Glomerular visceral epithelial cell (primary cell): ENCODE measurements at regions not wholly inside any gene's neighbourhood (a gene's known extent, or its start where the extent isn't known, plus 50 kb on each side); places are given as distances from the start of the nearest gene placed in this dataset.
"Not testable (repeated sequence)": the region's sequence is repeated elsewhere in the genome, so short reads cannot be mapped to it uniquely, and the experiment has no call there.

Experiments
- DNase-seq: peaks from one replicate; pipeline ENCODE4 v3.0.0-alpha.2; 2016; ENCODE audit errors: extremely low spot score

DNA sequence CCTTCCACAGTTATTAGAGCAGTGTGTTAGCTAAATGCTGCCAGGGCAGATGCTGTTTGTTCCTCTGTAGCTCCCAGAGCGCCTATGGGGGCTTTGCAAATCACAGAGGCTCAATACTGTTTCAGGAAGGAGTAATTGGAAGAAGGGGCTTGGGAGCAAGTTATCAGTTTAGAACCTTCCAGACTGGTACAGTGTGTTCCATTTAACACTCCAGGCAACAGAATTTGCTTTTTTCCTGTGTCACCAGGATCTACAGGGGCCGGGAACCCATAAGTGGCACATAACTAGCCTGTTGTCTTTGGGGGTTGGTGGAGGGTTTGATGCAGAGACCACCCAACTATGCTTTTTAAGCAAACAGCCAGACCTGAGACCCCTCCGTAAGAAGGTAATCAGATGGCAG is 307.3 kb upstream of the KCNN2 start:
- no peak for DNase-seq

DNA sequence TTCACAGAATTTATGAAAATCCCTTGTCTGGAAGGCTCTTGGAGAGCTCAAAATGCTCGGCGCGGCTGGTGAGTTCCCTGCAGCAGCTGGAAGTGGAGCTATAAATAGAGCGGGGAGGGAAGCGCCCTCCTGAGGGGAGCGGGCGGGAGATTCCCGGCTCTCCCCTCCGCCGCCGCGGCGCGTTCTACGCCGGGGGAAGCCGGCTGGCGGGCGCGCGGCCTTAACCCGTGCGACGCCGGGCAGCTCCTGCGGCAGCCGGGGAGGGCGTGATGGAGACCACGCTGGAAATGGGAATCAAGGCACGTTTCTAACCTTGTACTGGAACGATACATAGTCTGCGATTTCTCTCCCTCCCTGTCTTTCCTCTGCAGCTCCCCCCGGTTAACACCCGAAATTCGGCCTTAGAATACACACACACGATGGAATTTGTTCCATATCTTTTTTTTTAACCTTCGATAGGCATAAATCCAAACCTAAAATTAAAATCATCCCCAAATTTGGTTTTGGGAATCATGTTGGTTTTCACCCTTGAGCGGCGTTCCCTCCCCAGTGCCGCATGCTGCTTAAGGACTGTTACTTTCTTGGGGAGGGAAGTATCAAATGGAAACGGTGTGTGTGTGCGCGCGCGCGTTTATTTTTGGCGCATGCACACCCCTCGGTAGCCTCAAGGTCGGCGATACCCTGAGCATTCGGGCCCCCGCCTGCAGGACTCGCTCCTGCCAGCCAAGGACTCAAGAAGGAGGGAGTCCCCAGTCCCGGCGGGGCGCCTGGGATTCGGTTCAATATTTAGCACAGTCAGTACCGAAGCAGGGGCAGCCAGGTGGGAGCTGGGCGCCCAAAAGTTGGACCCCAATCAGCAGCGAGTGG is 306.3 kb upstream of the KCNN2 start:
- peak; percentile 13 for DNase-seq

DNA sequence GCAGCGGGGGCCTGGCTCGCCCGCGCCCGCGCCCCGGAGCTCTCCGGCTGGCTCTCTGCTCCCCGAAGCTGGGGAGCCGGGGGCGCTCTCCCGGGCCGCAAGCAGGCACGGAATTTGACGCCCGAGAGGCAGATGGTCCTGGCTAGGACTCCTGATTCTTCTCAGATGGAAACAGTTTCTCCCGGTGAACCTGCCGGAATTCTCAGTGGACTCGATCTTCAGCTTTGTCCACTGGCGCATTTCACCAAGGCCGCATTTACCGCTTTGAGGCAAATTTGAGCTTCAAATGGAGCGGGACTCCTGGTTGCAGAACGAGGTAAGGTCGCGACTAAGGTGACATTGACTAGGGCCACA is 305.7 kb upstream of the KCNN2 start:
- no peak for DNase-seq

DNA sequence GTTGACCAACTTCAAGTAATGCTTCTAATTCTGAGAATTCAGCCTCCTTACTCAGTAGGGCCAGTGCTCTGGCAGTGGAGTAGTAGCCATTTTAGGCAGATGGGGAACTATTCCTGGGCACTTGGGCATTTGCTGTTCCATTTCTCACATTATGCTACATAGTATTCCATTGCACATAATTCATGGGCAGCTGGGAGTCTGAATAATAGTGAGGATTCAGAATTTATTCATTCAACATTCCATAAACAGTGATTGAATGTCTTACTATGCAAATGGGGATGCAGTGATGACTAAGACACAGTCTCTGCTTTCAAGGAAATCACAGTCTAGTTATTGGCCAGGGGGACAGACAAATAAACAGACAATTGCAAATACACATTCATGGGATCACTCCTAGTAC is 301.0 kb upstream of the KCNN2 start:
- no peak for DNase-seq

DNA sequence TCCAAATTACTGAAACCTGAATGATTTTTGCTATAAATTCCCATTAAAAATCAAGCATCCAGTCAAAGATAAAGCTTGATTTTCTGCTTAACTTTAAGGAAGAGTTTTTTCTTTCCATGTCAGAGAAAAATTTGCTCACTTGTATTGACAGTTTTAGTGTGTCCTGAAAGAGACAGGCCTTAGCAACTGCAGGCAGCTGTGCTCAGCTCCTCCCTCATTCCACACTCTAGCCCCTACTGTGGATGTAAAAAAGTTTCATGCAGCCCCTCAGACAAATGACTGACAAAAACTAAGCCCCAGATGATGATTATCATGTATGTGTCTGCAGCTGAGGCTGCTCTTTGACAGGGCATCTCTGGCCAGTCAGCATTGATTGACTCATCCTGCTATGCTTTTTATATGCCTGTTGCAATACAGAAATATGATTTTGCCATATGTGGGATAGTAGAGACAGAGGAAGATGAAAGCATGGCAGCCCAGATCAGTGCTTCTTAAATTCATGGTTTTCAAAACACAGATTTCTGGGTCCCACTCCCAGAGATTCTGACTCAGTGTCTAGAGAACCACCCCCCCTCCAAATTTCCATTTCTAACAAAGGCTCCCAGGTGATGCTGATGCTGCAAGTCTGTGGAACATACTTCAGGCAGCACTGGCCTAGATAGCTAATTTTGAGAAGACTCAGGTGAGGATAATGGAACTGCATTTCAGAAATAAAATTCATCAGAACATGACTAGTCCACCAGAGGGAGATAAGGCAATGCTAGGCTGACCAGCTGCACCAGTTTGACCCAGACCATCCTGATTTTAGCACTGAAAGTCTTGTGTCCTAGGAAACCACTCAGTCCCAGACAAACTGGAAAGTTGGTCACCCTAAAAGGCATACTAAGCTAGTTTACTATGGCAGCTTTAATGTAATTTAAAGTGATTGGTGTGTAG is 298.7 kb upstream of the KCNN2 start:
- DNase-seq, result no peak

DNA sequence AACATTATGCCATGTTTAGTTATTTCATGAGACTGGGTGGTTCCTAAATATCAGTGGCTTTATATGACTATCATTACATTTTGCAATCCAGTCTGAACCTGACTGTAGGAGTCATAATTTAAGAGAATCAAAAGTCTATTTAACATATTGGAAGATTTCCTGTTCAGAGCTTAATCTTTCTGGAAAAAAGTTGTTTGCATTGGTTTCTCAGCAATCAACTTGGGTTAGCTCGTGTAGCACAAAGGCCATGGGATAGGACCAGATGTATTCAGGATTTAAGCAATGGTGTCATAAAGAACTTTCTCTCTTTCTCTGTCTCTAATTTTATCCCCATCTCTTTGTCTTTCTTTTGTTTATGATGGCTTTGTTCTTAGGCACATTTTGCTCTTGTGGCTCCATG is 296.0 kb upstream of the KCNN2 start:
- DNase-seq, result no peak

DNA sequence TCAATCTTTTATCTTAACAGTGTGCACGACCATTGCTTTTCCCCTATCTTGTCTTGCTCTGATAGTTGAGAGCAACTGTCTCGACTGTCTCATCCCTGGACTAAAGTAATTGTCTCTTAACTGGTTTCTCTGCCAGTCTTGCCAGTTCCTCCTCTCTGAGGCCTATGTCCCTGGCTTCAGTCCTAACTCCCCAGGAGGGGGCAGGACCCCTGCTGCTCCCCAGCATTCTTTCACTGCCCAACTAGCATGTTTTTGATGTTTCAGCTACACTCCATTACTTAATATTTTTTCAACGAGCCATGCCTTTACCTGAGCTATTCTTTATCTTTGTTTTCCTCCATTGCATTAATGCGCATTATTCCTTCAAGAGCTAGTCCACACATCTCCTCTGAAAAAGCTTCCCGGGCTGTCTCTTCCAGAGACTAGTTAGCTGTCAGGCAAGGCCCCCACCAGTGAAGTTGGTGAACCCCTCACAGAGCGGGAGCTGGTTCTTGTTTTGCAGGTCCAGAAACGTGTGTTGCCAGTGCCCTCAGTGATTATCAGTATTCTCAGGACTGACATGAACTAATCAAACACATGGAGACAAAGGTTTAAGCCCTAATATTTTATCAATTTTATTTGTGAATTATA is 291.7 kb upstream of the KCNN2 start:
- DNase-seq, result no peak

DNA sequence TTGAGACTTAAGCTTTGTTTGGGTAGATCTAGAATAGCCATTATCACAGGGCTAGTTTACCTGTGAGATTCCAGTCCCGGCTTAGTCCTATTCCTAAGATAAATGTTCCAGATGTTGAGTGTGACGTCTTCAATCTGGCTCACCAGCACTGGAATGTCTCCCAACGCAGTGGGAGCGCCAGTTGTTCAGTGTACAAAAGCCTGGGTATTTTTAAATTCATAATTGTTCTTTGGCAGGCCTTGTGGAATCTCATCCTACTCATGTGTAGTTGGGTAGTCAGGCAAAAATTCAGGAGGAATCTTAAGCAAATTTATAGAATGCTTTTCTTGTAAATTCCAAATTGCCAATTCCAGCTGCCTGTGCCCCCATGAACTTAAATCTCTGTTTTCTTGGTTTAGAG is 272.6 kb upstream of the KCNN2 start:
- no peak for DNase-seq

DNA sequence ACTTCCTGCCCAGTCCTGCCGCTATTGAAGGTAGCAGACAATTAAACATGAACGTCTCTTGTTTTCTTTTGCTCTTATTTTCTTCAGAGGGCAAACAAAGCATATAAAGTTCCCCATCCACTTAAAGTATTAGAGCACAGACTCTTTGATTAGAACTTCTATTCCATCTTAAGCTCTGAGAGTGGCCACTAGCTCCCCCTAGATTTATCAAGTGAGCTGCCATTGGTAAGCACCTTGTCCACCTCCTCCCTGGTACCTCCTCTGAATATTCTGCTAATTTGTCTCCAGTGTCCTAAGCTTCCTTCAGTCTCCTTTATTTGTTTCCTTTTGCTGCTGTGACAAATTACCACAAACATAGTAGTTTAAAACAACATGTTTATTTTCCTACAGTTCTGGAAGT is 264.3 kb upstream of the KCNN2 start:
- no peak for DNase-seq

DNA sequence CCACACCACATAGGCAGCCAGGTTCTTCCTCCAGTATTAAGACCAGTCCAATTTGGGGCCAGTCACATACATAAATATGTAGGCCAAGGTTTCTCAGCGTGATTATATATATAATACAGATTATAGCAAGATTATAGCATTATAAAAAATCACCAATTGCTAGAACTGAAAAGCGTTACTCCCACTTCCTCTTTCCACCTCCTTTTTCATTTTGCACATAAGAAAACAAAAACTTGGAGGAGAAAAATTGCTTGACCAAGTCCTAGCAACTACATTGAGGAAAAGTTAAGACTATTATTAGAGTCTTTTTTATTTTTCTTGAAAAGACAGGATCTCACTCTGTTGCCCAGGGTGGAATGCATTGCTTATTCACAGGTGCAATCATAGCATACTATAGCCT is 262.7 kb upstream of the KCNN2 start:
- DNase-seq, result no peak

DNA sequence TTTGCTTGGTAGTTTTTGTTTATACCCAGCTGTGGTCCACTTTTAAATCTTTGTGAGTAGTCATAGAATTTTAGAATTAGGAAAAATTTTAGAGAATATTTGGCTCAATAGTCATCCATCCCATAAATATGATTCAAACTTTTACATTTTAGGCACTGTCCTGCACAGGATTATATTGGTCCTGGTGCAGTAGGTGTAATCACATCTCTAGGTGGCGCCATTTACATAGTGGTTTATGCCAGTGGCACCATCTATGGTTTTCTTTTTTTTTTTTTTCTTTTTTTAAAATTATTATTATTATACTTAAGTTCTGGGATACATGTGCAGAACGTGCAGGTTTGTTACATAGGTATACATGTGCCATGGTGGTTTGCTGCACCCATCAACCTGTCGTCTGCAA is 260.7 kb upstream of the KCNN2 start:
- DNase-seq, result no peak

DNA sequence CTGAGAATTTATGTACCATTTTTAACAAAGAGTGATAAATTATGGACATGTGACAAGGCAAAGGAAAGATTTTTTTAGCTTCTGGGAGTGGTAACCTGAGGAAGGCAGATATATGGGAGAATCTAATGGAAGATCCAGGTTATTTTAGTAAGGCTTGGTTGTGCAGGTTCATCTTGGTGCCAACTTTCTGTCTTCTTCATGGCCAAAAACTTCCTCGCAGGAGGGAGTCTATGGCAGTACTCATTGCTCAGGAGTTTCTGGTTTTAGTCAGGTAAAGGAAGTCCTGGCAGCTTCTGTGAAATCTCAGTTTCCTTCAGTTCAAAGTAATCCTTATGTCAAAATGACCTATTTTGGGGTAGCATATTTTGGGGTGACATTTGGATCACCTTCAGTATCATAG is 248.3 kb upstream of the KCNN2 start:
- DNase-seq, result no peak

DNA sequence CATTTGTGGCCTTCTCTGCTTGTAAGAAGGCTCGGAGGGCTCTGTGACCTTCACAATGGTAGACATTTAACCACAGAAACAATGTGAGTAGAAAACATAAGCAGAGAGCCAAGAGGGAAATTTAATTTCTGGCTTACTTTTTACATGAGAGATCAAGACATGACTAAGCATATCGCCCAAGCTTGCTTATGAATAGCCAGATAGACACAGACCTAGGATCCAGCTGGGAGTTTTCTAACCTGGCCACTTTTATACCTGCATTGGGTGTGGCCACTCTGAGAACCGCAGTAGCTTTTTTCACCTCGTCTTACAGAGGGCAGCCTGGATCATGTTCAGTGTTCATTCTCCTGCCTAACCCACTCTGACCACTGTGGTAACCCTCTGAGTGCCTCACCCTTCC is 244.9 kb upstream of the KCNN2 start:
- no peak for DNase-seq

DNA sequence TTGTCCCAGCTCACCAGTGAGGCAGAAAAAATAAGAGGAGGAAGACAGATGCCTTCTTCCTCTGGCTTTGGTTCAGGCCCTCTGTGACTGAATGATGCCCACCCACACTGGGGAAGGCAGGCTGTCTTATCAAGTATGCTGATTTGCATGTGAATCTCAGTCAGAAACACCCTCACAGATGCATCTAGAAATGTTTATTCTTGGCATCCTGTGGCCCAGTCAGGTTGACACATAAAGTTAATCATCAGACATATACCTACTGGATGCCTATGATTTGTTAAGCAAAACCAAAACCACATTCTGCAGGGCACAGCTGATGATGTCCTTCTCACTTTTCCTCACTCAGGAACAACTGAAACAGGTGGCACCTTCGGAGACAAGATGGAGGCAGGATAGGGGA is 243.4 kb upstream of the KCNN2 start:
- no peak for DNase-seq

DNA sequence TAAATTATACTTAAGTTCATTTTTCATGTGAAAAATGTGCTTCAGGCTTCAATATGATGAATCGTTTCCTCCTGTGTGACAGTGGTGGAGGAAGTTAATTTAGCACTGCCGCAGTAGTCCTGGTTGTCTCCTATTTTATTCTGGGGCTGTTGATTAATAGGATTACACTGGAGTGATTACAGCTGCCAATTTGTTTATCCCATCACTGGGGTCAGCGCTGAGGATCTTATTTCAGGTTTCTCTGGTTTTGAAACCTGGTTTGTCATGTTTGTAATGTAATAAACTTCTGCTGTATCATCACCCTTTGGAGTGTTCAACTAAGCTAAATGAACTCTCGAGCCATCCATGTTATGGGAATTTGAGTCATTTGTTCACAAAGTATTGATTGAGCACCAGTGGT is 241.7 kb upstream of the KCNN2 start:
- no peak for DNase-seq

DNA sequence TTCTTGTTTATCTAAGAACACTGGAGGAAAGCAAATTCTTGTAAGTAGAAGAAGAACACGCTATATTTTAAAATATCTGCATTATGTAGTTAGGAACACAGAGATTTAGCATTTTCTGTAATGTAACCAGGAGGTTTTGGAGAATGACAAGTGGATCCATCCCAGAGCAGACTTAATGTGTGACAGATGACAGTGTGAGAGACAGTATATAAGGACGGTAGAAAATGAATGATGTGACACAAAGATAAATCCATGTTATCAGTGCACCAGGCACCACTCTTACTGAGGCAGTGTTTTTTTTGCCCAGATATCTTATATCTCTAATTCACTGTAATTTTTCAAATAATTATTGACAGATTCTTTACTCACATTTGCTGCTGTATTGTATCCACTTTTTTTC is 239.0 kb upstream of the KCNN2 start:
- no peak for DNase-seq

DNA sequence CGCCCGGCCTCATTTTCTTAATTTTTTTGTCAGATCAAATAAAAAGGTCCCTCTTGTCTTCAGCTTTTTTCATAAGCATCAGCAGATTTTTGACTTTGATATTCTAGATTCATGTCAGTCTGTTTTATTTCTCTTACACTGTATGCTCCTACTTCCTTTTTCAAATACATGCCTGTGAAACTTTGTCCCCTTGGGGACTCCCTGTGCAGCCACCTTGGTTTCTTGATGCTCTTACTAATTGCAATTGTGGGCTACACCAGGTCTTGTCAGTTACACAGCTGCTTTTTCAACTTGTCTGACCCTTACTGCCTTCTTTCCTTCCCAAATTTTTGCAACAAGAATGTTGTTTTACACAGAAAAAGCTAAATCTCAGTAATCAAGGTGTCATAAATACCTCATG is 238.2 kb upstream of the KCNN2 start:
- no peak for DNase-seq

DNA sequence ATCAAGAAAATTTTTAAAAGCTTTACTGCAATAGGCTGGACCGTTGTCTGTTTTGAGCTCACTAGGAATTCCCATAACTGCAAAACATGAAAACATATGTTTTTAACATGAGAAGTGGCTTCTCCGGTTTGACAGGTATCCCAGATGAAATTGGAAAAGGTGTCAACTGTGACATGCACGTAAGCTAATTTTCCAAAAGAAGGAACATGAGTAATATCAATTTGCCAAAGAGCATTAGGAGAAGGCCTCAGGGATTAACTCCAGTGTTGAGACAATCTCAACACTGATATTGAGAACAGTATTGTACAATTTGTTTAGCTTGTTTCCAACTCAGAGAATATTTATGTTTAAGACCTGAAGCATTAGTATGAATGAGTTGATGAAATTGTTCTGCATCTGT is 215.5 kb upstream of the KCNN2 start:
- DNase-seq, result no peak

DNA sequence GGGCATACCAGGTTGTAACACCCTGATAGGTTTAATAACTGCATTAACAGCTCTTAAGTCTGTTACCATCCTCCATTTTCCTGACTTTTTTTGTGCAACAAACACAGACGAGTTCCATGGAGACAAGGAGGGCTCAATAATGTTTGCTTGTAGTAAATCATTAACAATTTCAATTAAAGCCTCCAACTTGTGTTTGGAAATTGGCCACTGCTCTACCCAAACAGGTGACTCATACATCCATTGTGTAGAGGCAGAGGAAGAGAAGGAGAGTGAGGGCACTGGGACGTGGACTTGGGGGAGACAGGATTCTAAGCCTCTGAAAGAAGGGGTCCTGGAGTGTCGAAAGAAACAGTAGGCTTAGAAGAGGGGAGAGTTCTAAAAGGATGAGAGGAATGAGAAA is 213.6 kb upstream of the KCNN2 start:
- DNase-seq, result no peak

DNA sequence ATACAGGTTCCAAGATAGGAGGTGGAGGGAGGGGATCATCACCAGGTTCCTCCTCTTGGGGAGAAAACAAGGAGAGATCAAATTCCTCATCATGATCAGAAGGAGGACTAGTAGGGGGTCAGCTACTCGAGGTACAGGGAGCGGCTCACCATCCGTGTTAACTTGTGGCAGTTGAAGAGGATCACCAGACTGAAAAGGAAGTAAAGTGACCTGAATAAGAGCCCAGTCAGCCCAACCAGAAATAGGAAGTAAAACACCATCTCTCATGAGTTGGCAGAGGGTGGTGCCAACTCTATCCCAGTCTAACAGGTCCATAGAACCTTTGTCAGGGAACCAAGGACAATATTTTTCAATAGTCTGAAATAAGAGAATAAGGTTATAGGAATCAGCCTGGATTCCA is 213.1 kb upstream of the KCNN2 start:
- not testable (repeated sequence) for DNase-seq

DNA sequence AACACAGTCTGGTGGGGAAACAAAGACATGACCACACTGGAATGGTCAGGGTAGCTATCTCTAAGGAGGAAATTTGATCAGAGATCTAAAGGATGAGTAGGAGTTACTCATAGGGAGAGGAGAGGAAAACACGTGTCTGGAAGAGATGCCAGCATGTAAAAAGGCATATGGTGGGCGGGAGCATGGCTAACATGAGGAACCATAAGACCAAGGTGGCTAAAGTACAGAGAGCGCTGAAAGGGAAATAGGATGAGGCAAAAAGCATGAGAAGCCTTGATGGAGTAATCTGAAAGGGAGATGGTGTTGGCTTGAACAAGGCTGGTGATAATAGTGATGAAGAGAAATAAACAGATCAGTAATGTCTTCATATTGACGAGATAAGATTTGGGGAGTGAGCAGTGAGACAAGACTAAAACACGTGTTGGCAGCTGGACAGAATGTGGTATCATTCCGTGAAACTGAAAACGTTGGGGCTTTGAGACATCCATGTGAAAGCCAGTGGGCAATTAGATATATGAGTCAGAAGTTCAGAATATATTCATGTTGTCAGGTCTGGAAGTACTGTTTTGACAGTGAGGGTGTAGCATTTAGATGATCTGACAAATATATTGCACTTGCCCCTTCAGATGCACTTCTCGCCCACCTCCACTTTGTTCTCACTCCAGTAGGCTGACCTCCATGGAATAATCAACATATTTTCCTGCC is 209.1 kb upstream of the KCNN2 start:
- no peak for DNase-seq

DNA sequence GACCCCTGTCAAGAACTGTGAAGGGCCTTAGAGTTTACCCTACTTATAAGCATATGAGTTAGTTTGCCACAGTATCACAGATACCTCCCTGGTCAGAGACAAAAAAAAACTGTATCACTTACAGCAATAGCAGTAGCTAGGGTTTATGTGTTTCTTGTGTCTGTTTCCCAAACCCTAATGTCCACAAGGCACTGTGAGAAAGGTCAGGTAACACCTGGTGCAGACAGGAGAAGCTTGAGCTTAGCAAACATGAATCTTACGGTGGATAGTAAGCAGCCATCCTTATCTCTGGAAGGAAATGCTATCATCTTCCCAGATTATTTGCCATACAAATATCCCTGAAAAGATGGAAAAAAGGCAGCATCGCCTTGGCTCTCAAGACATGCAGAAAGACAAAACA is 208.5 kb upstream of the KCNN2 start:
- DNase-seq, result no peak
